Astrocyte (in vitro differentiated cells and primary cell): ENCODE measurements at regions not wholly inside any gene's neighbourhood (a gene's known extent, or its start where the extent isn't known, plus 50 kb on each side); places are given as distances from the start of the nearest gene placed in this dataset.

Experiments
- DNase-seq: peaks from one replicate; pipeline ENCODE4 v3.0.0-alpha.2; 2010; ENCODE audit warnings: low read depth
- FAIRE-seq: peaks from 2 replicates; lab custom pipeline; 2011; peaks lifted over from hg19 to GRCh38; lab: Jason Lieb, UNC
- H2AFZ ChIP-seq: 2 replicates; pipeline ENCODE4 v1.6.0; 2012; ENCODE audit warnings: low read depth, low read length, inconsistent platforms
- H3K27ac ChIP-seq: 2 replicates; pipeline ENCODE4 v1.5.1; 2011; ENCODE audit warnings: low read depth, low read length, inconsistent platforms
- H3K27me3 ChIP-seq: 2 replicates; pipeline ENCODE4 v1.6.0; 2011; ENCODE audit warnings: low read length, inconsistent platforms; ENCODE audit not compliant: insufficient read depth
- H3K36me3 ChIP-seq: 2 replicates; pipeline ENCODE4 v1.5.1; 2011; ENCODE audit warnings: low read length, inconsistent platforms; ENCODE audit not compliant: insufficient read depth
- H3K4me1 ChIP-seq: 2 replicates; pipeline ENCODE4 v1.5.1; 2011; ENCODE audit warnings: low read length, inconsistent platforms; ENCODE audit not compliant: insufficient read depth
- H3K4me2 ChIP-seq: 2 replicates; pipeline ENCODE4 v1.6.0; 2012; ENCODE audit warnings: low read length, inconsistent platforms
- H3K4me3 ChIP-seq: 2 replicates; pipeline ENCODE4 v1.5.1; 2011; ENCODE audit warnings: low read depth, mild to moderate bottlenecking, low read length, inconsistent platforms; ENCODE audit not compliant: insufficient read depth
- H3K79me2 ChIP-seq: 2 replicates; pipeline ENCODE4 v1.6.0; 2012; ENCODE audit warnings: mild to moderate bottlenecking, low read length, inconsistent platforms; ENCODE audit not compliant: insufficient read depth
- H3K9ac ChIP-seq: 2 replicates; pipeline ENCODE4 v1.6.0; 2012; ENCODE audit warnings: mild to moderate bottlenecking, low read length, inconsistent platforms
- H3K9me3 ChIP-seq: 2 replicates; pipeline ENCODE4 v1.5.1; 2012; ENCODE audit warnings: low read depth, mild to moderate bottlenecking, low read length, inconsistent platforms; ENCODE audit not compliant: insufficient read depth
- H4K20me1 ChIP-seq: 2 replicates; pipeline ENCODE4 v1.6.0; 2012; ENCODE audit warnings: low read length, inconsistent platforms; ENCODE audit not compliant: insufficient read depth
- H3K27ac Mint-ChIP-seq: one replicate; pipeline ENCODE4 v1.8.0; 2021; ENCODE audit warnings: mild to moderate bottlenecking, mixed read lengths; ENCODE audit not compliant: unreplicated experiment
- H3K27me3 Mint-ChIP-seq: one replicate; pipeline ENCODE4 v1.8.0; 2021; ENCODE audit warnings: low read depth, mixed read lengths; ENCODE audit not compliant: unreplicated experiment
- H3K36me3 Mint-ChIP-seq: one replicate; pipeline ENCODE4 v1.8.0; 2021; ENCODE audit warnings: low read depth, mixed read lengths; ENCODE audit not compliant: unreplicated experiment
- H3K4me1 Mint-ChIP-seq: one replicate; pipeline ENCODE4 v1.8.0; 2021; ENCODE audit warnings: low read depth, mixed read lengths; ENCODE audit not compliant: unreplicated experiment
- H3K4me3 Mint-ChIP-seq: one replicate; pipeline ENCODE4 v1.8.0; 2021; ENCODE audit warnings: mild to moderate bottlenecking, moderate library complexity, mixed read lengths; ENCODE audit not compliant: unreplicated experiment
- H3K9me3 Mint-ChIP-seq: one replicate; pipeline ENCODE4 v1.8.0; 2021; ENCODE audit warnings: mild to moderate bottlenecking, mixed read lengths; ENCODE audit not compliant: unreplicated experiment
- CTCF ChIP-seq: IDR thresholded peaks from 2 replicates; pipeline ENCODE4 v1.5.1; 2011; ENCODE audit warnings: low read depth, mild to moderate bottlenecking, inconsistent platforms, low read length, moderate library complexity; ENCODE audit not compliant: insufficient read depth
- EZH2 ChIP-seq: IDR thresholded peaks from 2 replicates; pipeline ENCODE4 v1.6.1; 2012; ENCODE audit warnings: mild to moderate bottlenecking, low read length, inconsistent platforms; ENCODE audit not compliant: insufficient read depth

GRCh38 chr3:164852866-164853265 is 225.4 kb downstream of the SI start:
- Mint-ChIP-seq H3K36me3 (no peaks in the 10 kb centered on the region), H3K27ac (no peak overlapping the region), H3K9me3 (no peaks in the 10 kb centered on the region), H3K4me3 (no peak overlapping the region), H3K4me1 (no peaks in the 10 kb centered on the region), H3K27me3 (no peaks in the 10 kb centered on the region)
- no peak overlapping the region for H2AFZ ChIP-seq
- no peaks in the 10 kb centered on the region for H3K27me3 ChIP-seq
- no peak overlapping the region for H3K9ac ChIP-seq
- no peaks in the 10 kb centered on the region for H4K20me1 ChIP-seq
- no peak overlapping the region for H3K4me2 ChIP-seq
- DNase-seq (no peak), FAIRE-seq (no peak)
- no peak overlapping the region for H3K4me3 ChIP-seq
- H3K79me2 ChIP-seq: no peaks in the 10 kb centered on the region
- no peaks in the 10 kb centered on the region for H3K9me3 ChIP-seq
- no peaks in the 10 kb centered on the region for H3K4me1 ChIP-seq
- no peak overlapping the region for H3K27ac ChIP-seq
- no peaks in the 10 kb centered on the region for H3K36me3 ChIP-seq
- no peak for TF ChIP-seq CTCF
- TF ChIP-seq EZH2: no peak

GRCh38 chr3:164851905-164852304 is 226.4 kb downstream of the SI start:
- Histone ChIP-seq H3K4me3 (no peak overlapping the region), H3K36me3 (no peaks in the 10 kb centered on the region), H4K20me1 (no peaks in the 10 kb centered on the region), H3K27me3 (no peaks in the 10 kb centered on the region), H3K27ac (no peak overlapping the region), H3K4me1 (no peaks in the 10 kb centered on the region), H2AFZ (no peak overlapping the region), H3K79me2 (no peaks in the 10 kb centered on the region), H3K9ac (no peak overlapping the region), H3K9me3 (no peaks in the 10 kb centered on the region), H3K4me2 (no peak overlapping the region)
- H3K4me1 Mint-ChIP-seq: no peaks in the 10 kb centered on the region
- no peak for FAIRE-seq
- DNase-seq: no peak
- no peaks in the 10 kb centered on the region for H3K36me3 Mint-ChIP-seq
- TF ChIP-seq CTCF (no peak), EZH2 (no peak)
- H3K9me3 Mint-ChIP-seq: no peaks in the 10 kb centered on the region
- H3K27me3 Mint-ChIP-seq: no peaks in the 10 kb centered on the region
- no peak overlapping the region for H3K4me3 Mint-ChIP-seq
- no peak overlapping the region for H3K27ac Mint-ChIP-seq

- no peak overlapping the region for H3K27ac ChIP-seq
- no peaks in the 10 kb centered on the region for H3K27me3 ChIP-seq
- no peak for DNase-seq
- H3K4me3 ChIP-seq: no peak overlapping the region
- H3K4me1 Mint-ChIP-seq: no peaks in the 10 kb centered on the region
- H3K9me3 Mint-ChIP-seq: no peaks in the 10 kb centered on the region
- H3K4me2 ChIP-seq: no peak overlapping the region
- no peaks in the 10 kb centered on the region for H3K79me2 ChIP-seq
- no peak overlapping the region for H3K9ac ChIP-seq
- FAIRE-seq: no peak
- no peak overlapping the region for H3K4me3 Mint-ChIP-seq
- no peak for TF ChIP-seq EZH2
- no peak for TF ChIP-seq CTCF
- no peaks in the 10 kb centered on the region for H3K36me3 ChIP-seq
- H4K20me1 ChIP-seq: no peaks in the 10 kb centered on the region
- no peaks in the 10 kb centered on the region for H3K4me1 ChIP-seq
- no peaks in the 10 kb centered on the region for H3K36me3 Mint-ChIP-seq
- H3K27ac Mint-ChIP-seq: no peak overlapping the region
- H3K9me3 ChIP-seq: no peaks in the 10 kb centered on the region
- no peak overlapping the region for H2AFZ ChIP-seq
- H3K27me3 Mint-ChIP-seq: no peaks in the 10 kb centered on the region
Observed at GRCh38 chr3:164851204-164851603, 227.1 kb downstream of the SI start.
